ENCODE measurements at regions not wholly inside any gene's neighbourhood (a gene's known extent, or its start where the extent isn't known, plus 50 kb on each side); places are given as distances from the start of the nearest gene placed in this dataset.

GRCh38 chr16:5906351-5906750 is 808.8 kb upstream of the EEF2KMT start:
- TF ChIP-seq ZSCAN20 (CRISPR knock-in tag; IDR thresholded peaks at IDR 0.05; ENCODE audit: borderline replicate concordance) (no peak), SNAPC4 (CRISPR knock-in tag; IDR thresholded peaks at IDR 0.05) (no peak), ZNF343 (CRISPR knock-in tag; IDR thresholded peaks at IDR 0.05) (no peak), ZNF724P (CRISPR knock-in tag; IDR thresholded peaks at IDR 0.05; ENCODE audit: borderline replicate concordance) (no peak), ZSCAN21 (CRISPR knock-in tag; IDR thresholded peaks at IDR 0.05; ENCODE audit: borderline replicate concordance) (no peak)
- no peaks in the 10 kb centered on the region for H3K79me2 ChIP-seq (ENCODE audit: insufficient read depth, low read length)
- in situ Hi-C loops (cut with HindIII; ENCODE audit: extremely low pct_ligation_motif_present, low pct_unique_long_range_greater_than_20kb) (no loop called here), intact Hi-C loops (cut with micrococcal nuclease; ENCODE audit: unreplicated experiment) (no loop called here)
- no peak overlapping the region for H3K9ac ChIP-seq (ENCODE audit: insufficient read depth, low read depth, low read length)
- no peak overlapping the region for H3K4me2 ChIP-seq (ENCODE audit: low read depth, low read length)
- CTCF ChIA-PET (ENCODE audit: low intra/inter-chr PET ratio, low total read pairs) = no interaction called here
- FAIRE-seq (no peak), DNase-seq (ENCODE audit: low spot score) (no peak), ATAC-seq (no peak)
- H3K36me3 ChIP-seq (replicated peaks in 1 of 2; ENCODE audit: control insufficient read depth in 1 of 2, insufficient read depth in 2 of 2, low read length in 2 of 2) = no peaks in the 10 kb centered on the region
- 2% methylated on average over 6 of the region's 6 CpGs for WGBS (ENCODE audit: low lambda C conversion rate)
- H3K4me3 ChIP-seq (replicated peaks in 1 of 3; ENCODE audit: insufficient read depth in 1 of 3, low read depth in 2 of 3, low read length in 3 of 3) = no peak overlapping the region
- POLR2A ChIA-PET = no interaction called here
- no peaks in the 10 kb centered on the region for H3K9me3 ChIP-seq (ENCODE audit: low read length)
- BruUV-seq (replicated peaks) = no TSS peak
- H4K20me1 ChIP-seq (ENCODE audit: insufficient read depth, low read length) = no peaks in the 10 kb centered on the region
- H2AFZ ChIP-seq (ENCODE audit: low read length) = no peak overlapping the region
- H3K27me3 ChIP-seq (ENCODE audit: control insufficient read depth in 1 of 2, insufficient read depth in 2 of 2, low read length in 2 of 2) = no peaks in the 10 kb centered on the region
- no peaks in the 10 kb centered on the region for H3K4me1 ChIP-seq (ENCODE audit: insufficient read depth, low read length)
- H3K27ac ChIP-seq (ENCODE audit: extremely low read length, insufficient read depth, low read length) = no peak overlapping the region

All from HepG2 (cell line).